ENCODE measurements at regions not wholly inside any gene's neighbourhood (a gene's known extent, or its start where the extent isn't known, plus 50 kb on each side); places are given as distances from the start of the nearest gene placed in this dataset.

- TF ChIP-seq, protein P1, sequence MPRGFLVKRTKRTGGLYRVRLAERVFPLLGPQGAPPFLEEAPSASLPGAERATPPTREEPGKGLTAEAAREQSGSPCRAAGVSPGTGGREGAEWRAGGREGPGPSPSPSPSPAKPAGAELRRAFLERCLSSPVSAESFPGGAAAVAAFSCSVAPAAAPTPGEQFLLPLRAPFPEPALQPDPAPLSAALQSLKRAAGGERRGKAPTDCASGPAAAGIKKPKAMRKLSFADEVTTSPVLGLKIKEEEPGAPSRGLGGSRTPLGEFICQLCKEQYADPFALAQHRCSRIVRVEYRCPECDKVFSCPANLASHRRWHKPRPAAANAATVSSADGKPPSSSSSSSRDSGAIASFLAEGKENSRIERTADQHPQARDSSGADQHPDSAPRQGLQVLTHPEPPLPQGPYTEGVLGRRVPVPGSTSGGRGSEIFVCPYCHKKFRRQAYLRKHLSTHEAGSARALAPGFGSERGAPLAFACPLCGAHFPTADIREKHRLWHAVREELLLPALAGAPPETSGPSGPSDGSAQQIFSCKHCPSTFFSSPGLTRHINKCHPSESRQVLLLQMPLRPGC (tag by site-specific recombination; IDR thresholded peaks at IDR 0.05): no peak
- TF ChIP-seq OSR2 (tag by site-specific recombination; IDR thresholded peaks at IDR 0.05) (no peak), CTCF (tag by site-specific recombination; IDR thresholded peaks at IDR 0.05) (no peak), ZNF398 (tag by site-specific recombination; IDR thresholded peaks at IDR 0.05) (no peak), ZNF354C (tag by site-specific recombination; IDR thresholded peaks at IDR 0.05; ENCODE audit: borderline replicate concordance, low read depth) (no peak), ZNF169 (tag by site-specific recombination; IDR thresholded peaks at IDR 0.05) (no peak)
- TF ChIP-seq, protein P2, sequence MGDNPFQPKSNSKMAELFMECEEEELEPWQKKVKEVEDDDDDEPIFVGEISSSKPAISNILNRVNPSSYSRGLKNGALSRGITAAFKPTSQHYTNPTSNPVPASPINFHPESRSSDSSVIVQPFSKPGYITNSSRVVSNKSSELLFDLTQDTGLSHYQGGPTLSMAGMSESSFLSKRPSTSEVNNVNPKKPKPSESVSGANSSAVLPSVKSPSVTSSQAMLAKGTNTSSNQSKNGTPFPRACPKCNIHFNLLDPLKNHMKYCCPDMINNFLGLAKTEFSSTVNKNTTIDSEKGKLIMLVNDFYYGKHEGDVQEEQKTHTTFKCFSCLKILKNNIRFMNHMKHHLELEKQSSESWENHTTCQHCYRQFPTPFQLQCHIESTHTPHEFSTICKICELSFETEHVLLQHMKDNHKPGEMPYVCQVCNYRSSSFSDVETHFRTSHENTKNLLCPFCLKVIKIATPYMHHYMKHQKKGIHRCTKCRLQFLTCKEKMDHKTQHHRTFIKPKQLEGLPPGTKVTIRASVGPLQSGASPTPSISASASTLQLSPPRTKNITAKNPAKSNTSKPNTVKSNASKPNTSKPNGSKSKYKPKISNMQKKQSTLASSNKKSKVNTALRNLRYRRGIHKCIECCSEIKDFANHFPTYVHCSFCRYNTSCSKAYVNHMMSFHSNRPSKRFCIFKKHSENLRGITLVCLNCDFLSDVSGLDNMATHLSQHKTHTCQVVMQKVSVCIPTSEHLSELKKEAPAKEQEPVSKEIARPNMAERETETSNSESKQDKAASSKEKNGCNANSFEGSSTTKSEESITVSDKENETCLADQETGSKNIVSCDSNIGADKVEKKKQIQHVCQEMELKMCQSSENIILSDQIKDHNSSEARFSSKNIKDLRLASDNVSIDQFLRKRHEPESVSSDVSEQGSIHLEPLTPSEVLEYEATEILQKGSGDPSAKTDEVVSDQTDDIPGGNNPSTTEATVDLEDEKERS (tag by site-specific recombination; IDR thresholded peaks at IDR 0.05): no peak
Observed at GRCh38 chr15:36218322-36218721, 361.1 kb upstream of the CDIN1 start (continued).

DNA sequence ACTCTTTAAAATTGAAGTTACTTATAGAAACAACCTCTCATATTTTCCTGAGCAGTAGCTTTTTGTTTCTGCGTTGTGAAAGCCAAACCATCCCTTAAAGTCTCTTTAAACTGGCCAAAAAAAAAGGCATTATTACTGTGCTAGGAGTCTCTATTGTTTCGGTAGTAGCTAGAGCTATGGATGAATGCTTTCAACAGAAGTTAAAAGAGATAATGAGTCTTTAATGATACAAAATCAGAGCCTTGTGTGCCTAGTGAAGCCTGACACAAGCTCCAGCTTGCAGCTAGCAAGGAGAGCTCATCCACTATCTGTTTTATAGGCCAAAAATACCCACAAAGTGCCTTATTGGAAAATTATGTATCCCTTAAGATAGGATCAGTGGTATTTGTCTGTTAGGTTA lies 360.4 kb upstream of the CDIN1 start:
- ChIA-PET POLR2A (no interaction called here), CTCF (no interaction called here)
- H3K27ac ChIP-seq (ENCODE audit: extremely low read depth, low read depth, low read length): no peak overlapping the region
- TF ChIP-seq, protein P3, sequence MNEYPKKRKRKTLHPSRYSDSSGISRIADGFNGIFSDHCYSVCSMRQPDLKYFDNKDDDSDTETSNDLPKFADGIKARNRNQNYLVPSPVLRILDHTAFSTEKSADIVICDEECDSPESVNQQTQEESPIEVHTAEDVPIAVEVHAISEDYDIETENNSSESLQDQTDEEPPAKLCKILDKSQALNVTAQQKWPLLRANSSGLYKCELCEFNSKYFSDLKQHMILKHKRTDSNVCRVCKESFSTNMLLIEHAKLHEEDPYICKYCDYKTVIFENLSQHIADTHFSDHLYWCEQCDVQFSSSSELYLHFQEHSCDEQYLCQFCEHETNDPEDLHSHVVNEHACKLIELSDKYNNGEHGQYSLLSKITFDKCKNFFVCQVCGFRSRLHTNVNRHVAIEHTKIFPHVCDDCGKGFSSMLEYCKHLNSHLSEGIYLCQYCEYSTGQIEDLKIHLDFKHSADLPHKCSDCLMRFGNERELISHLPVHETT (tag by site-specific recombination; IDR thresholded peaks at IDR 0.05): no peak
- TF ChIP-seq AEBP2 (tag by site-specific recombination; IDR thresholded peaks at IDR 0.05; ENCODE audit: borderline replicate concordance) (no peak), ZNF513 (tag by site-specific recombination; IDR thresholded peaks at IDR 0.05) (no peak), ZNF529 (tag by site-specific recombination; IDR thresholded peaks at IDR 0.05; ENCODE audit: insufficient replicate concordance) (no peak), ZNF791 (tag by site-specific recombination; IDR thresholded peaks at IDR 0.05) (no peak), SP7 (tag by site-specific recombination; IDR thresholded peaks at IDR 0.05) (no peak), BCL11A (tag by site-specific recombination; IDR thresholded peaks at IDR 0.05; ENCODE audit: low read depth) (no peak), ZNF777 (tag by site-specific recombination; IDR thresholded peaks at IDR 0.05; ENCODE audit: borderline replicate concordance) (no peak), KLF8 (tag by site-specific recombination; IDR thresholded peaks at IDR 0.05) (no peak), ZNF169 (tag by site-specific recombination; IDR thresholded peaks at IDR 0.05) (no peak)
- TF ChIP-seq, protein P4, sequence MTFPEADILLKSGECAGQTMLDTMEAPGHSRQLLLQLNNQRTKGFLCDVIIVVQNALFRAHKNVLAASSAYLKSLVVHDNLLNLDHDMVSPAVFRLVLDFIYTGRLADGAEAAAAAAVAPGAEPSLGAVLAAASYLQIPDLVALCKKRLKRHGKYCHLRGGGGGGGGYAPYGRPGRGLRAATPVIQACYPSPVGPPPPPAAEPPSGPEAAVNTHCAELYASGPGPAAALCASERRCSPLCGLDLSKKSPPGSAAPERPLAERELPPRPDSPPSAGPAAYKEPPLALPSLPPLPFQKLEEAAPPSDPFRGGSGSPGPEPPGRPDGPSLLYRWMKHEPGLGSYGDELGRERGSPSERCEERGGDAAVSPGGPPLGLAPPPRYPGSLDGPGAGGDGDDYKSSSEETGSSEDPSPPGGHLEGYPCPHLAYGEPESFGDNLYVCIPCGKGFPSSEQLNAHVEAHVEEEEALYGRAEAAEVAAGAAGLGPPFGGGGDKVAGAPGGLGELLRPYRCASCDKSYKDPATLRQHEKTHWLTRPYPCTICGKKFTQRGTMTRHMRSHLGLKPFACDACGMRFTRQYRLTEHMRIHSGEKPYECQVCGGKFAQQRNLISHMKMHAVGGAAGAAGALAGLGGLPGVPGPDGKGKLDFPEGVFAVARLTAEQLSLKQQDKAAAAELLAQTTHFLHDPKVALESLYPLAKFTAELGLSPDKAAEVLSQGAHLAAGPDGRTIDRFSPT (tag by site-specific recombination; IDR thresholded peaks at IDR 0.05): no peak
- H3K9me3 ChIP-seq (ENCODE audit: control insufficient read depth, insufficient read depth, low read depth, low read length): no peaks in the 10 kb centered on the region
- H3K36me3 ChIP-seq (ENCODE audit: control insufficient read depth in 2 of 2, insufficient read depth in 1 of 2, low read length in 2 of 2): no peaks in the 10 kb centered on the region
- no peak overlapping the region for H3K4me3 ChIP-seq (ENCODE audit: low read depth, low read length)
- no peaks in the 10 kb centered on the region for H3K4me1 ChIP-seq (ENCODE audit: control insufficient read depth, insufficient read depth, low read length)

Data from HEK293 (cell line).